NT2/D1 (cell line): ENCODE measurements at regions not wholly inside any gene's neighbourhood (a gene's known extent, or its start where the extent isn't known, plus 50 kb on each side); places are given as distances from the start of the nearest gene placed in this dataset.
"Not testable (repeated sequence)": the region's sequence is repeated elsewhere in the genome, so short reads cannot be mapped to it uniquely, and the experiment has no call there.

Source experiments
- DNase-seq: peaks from one replicate; pipeline ENCODE4 v3.0.0-alpha.2; 2011; ENCODE audit warnings: low read depth, low spot score
- H3K27me3 ChIP-seq: 2 replicates; pipeline ENCODE4 v1.6.0; 2011; ENCODE audit warnings: mild to moderate bottlenecking; ENCODE audit not compliant: insufficient read length, insufficient read depth
- H3K36me3 ChIP-seq: 2 replicates; pipeline ENCODE4 v1.6.1; 2011; ENCODE audit warnings: mild to moderate bottlenecking, low read length, mixed read lengths; ENCODE audit not compliant: insufficient read depth, insufficient read length
- H3K4me1 ChIP-seq: 2 replicates; pipeline ENCODE4 v1.5.1; 2011; ENCODE audit not compliant: insufficient read depth, insufficient read length
- H3K4me3 ChIP-seq: 2 replicates; pipeline ENCODE4 v1.5.1; 2011; ENCODE audit warnings: low read depth; ENCODE audit not compliant: insufficient read length
- H3K9ac ChIP-seq: 2 replicates; pipeline ENCODE4 v1.6.0; 2011; ENCODE audit warnings: low read depth; ENCODE audit not compliant: insufficient read length
- H3K9me3 ChIP-seq: 2 replicates; pipeline ENCODE4 v1.5.1; 2011; ENCODE audit warnings: mild to moderate bottlenecking, low read length; ENCODE audit not compliant: insufficient read depth
- SUZ12 ChIP-seq: IDR thresholded peaks from 2 replicates; pipeline ENCODE4 v1.6.1; 2011; ENCODE audit not compliant: insufficient read length, insufficient read depth; ENCODE audit errors: extremely low read depth
- YY1 ChIP-seq: IDR thresholded peaks from 2 replicates; pipeline ENCODE4 v1.6.1; 2011; ENCODE audit not compliant: insufficient read length, insufficient read depth
- ZNF274 ChIP-seq: IDR thresholded peaks from 2 replicates; pipeline ENCODE4 v1.6.1; 2011; ENCODE audit warnings: mild to moderate bottlenecking, low read depth, low read length

GRCh38 chr4:108453366-108453765 is 167.0 kb upstream of the RPL34 start:
- Histone ChIP-seq H3K9me3 (no peaks in the 10 kb centered on the region), H3K4me3 (no peak overlapping the region), H3K9ac (no peak overlapping the region), H3K36me3 (no peaks in the 10 kb centered on the region), H3K4me1 (no peaks in the 10 kb centered on the region), H3K27me3 (no peaks in the 10 kb centered on the region)
- TF ChIP-seq SUZ12 (no peak), ZNF274 (no peak)
- no peak for DNase-seq

- H3K4me3 ChIP-seq: no peak overlapping the region
Observed at GRCh38 chr4:108450236-108450898, 170.0 kb upstream of the RPL34 start.

DNA sequence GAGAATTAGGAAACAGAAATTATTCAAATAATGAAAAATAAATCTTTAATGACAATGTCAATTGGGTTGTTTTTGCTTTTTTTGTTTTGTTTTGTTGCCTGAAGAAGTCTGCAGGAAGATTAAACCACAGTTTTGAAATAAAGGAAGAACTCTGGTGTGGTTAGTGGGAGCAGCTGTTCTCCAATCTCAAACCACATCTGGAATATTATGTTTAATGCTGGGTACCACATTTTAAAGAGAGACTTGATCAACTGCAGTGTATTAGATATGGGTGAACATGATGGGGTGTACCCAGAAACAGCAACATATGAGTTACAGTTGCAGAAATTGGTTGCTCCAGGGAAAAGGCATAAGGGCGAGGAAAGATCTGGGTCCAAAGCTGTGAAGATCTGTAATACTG is 171.2 kb upstream of the RPL34 start:
- H3K9ac ChIP-seq: no peak overlapping the region

More at GRCh38 chr4:108450236-108450898, 170.0 kb upstream of the RPL34 start:
- Histone ChIP-seq H3K36me3 (no peaks in the 10 kb centered on the region), H3K9ac (no peak overlapping the region), H3K4me1 (no peaks in the 10 kb centered on the region), H3K27me3 (no peaks in the 10 kb centered on the region), H3K9me3 (no peaks in the 10 kb centered on the region)
- DNase-seq: no peak
- no peak for TF ChIP-seq YY1
- no peak for TF ChIP-seq SUZ12

GRCh38 chr4:108446556-108446955 is 173.8 kb upstream of the RPL34 start:
- DNase-seq: no peak
- no peaks in the 10 kb centered on the region for H3K9me3 ChIP-seq
- H3K9ac ChIP-seq: no peak overlapping the region
- H3K4me1 ChIP-seq: no peaks in the 10 kb centered on the region
- H3K4me3 ChIP-seq: no peak overlapping the region
- H3K36me3 ChIP-seq: no peaks in the 10 kb centered on the region
- no peaks in the 10 kb centered on the region for H3K27me3 ChIP-seq
- TF ChIP-seq ZNF274: no peak
- no peak for TF ChIP-seq YY1
- no peak for TF ChIP-seq SUZ12

More for the DNA sequence above, 171.2 kb upstream of the RPL34 start:
- no peak for DNase-seq
- Histone ChIP-seq H3K27me3 (no peaks in the 10 kb centered on the region), H3K4me1 (no peaks in the 10 kb centered on the region), H3K36me3 (no peaks in the 10 kb centered on the region), H3K9me3 (no peaks in the 10 kb centered on the region), H3K4me3 (no peak overlapping the region)
- TF ChIP-seq SUZ12 (no peak), ZNF274 (no peak), YY1 (no peak)

DNA sequence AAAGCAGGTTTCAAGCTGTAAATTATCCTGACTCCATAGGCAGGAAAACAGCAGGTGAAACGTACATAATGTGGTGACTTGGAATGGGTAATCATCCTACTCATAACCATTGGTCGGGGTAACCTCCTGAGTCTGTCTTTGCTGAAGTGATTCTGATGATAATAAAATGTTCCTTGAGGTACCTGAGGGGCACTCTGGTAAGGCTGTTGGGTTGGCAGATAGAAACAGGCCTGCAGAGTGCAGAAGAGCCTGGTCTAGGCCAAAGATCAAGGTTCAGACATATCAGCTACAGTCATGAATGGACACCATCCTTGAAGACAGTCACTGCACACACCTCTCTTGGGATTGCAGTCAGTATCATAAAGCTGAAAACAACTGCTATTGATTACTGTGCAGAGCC is 174.7 kb upstream of the RPL34 start:
- H3K4me3 ChIP-seq: no peak overlapping the region
- no peaks in the 10 kb centered on the region for H3K36me3 ChIP-seq
- no peak for DNase-seq
- no peak overlapping the region for H3K9ac ChIP-seq
- H3K4me1 ChIP-seq: no peaks in the 10 kb centered on the region
- TF ChIP-seq SUZ12: no peak
- TF ChIP-seq YY1: no peak
- TF ChIP-seq ZNF274: no peak
- no peaks in the 10 kb centered on the region for H3K9me3 ChIP-seq
- H3K27me3 ChIP-seq: no peaks in the 10 kb centered on the region

- H3K4me1 ChIP-seq: no peaks in the 10 kb centered on the region
- no peak overlapping the region for H3K4me3 ChIP-seq
- no peak for TF ChIP-seq YY1
- no peak for TF ChIP-seq ZNF274
- H3K9ac ChIP-seq: no peak overlapping the region
- H3K36me3 ChIP-seq: no peaks in the 10 kb centered on the region
- no peak for DNase-seq
- no peaks in the 10 kb centered on the region for H3K27me3 ChIP-seq
- no peaks in the 10 kb centered on the region for H3K9me3 ChIP-seq
Observed at GRCh38 chr4:108443585-108443984, 176.8 kb upstream of the RPL34 start.

- H3K9ac ChIP-seq: no peak overlapping the region
- no peaks in the 10 kb centered on the region for H3K27me3 ChIP-seq
- no peaks in the 10 kb centered on the region; the same call in 1 of the 2 replicates for H3K9me3 ChIP-seq
- H3K4me3 ChIP-seq: no peak overlapping the region
- no peaks in the 10 kb centered on the region for H3K36me3 ChIP-seq
- H3K4me1 ChIP-seq: no peaks in the 10 kb centered on the region
- no peak for TF ChIP-seq YY1
- TF ChIP-seq ZNF274: no peak
- TF ChIP-seq SUZ12: no peak
- DNase-seq: no peak
Observed at GRCh38 chr4:108433832-108434231, 186.5 kb upstream of the RPL34 start.

DNA sequence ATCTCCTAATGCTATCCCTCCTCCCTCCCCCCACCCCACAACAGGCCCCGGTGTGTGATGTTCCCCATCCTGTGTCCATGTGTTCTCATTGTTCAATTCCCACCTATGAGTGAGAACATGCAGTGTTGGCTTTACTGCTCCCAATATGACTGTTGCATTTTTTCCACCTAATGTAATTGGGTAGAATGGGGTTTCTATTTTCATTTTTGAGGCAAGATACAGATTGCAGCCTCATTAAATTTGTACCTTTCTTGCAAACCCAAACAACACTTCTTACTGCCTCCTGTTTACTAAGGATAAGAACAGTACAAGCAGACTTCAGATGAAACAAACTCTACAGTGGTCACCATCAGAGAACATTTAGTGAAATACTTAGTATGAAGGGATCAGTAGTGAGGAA is 187.0 kb upstream of the RPL34 start:
- not testable (repeated sequence) for H3K4me3 ChIP-seq, H3K9ac ChIP-seq, DNase-seq, H3K27me3 ChIP-seq, H3K9me3 ChIP-seq, H3K4me1 ChIP-seq, H3K36me3 ChIP-seq
